ENCODE measurements at regions not wholly inside any gene's neighbourhood (a gene's known extent, or its start where the extent isn't known, plus 50 kb on each side); places are given as distances from the start of the nearest gene placed in this dataset.

- DNase-seq = no peak
Observed at GRCh38 chr9:130782886-130783530, 52.0 kb upstream of the ABL1 start.

DNA sequence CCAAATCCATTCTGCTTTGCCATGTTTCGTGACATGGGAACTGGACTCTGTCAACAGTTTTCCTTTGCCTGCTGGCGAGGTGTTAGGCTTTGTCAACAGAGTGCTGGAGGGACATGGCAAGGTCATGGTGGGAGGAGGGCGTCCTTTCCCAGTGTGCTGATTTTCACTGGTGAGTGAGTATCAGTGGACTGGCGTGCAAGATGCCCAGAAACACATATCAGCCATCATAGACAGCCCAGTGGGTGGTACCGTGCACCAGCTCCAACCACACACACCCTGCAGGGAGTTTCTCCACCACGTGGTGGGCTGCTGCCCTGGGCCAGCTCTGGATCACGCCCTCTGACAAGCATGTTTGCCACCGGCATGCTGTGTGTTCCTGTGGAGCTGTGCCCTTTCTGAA is 50.0 kb upstream of the ABL1 start:
- DNase-seq = no peak

Data from KG1 (cell line).